NCI-H2029 treated with DMSO at 0.1 percent for 48 hours (cell line): ENCODE measurements at regions not wholly inside any gene's neighbourhood (a gene's known extent, or its start where the extent isn't known, plus 50 kb on each side); places are given as distances from the start of the nearest gene placed in this dataset.
A peak's percentile ranks its signal among the peaks of the same experiment; 100 is the strongest.

Source experiments
- DNase-seq: peaks from one replicate; lab custom pipeline; 2025; lab: John Stamatoyannopoulos, UW

DNA sequence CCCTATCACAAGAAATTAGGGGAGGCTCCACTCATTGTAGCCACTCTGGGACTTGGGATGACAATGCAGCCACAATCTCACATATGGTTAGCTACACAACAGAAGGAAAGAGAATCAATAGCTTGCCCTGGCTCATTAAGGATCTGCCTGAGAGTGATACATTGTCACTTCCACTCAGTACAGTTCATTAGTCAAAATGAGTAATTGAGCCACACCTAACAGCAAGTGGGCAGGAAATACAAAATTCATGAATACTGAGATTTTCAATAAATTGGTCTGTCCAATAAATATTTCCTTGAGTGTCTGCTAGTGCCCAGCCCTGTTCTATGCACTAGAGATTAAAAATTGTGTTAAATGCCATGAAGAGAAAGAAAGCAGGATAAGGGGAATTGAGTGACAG, 231.3 kb upstream of the NR4A3 start:
- no peak for DNase-seq

DNA sequence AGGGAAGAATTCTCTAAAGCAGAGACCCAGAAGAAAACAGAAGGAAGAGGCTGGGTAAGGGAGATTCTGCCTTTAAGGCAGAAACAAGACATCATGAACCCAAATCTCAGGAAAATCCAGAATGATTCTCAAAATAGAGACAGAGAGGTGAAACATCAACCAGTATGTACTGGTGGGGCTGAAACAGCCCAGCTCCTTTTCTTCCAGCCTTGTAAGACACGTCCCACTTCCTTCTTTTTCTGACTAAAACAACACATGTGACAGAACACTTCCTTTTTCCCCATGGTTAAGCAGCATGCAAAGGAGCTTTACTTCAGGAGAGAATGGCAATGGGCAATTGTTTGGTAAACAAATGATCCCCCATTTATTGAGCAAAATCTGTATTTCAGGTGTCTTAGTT, 230.8 kb upstream of the NR4A3 start:
- no peak for DNase-seq

DNA sequence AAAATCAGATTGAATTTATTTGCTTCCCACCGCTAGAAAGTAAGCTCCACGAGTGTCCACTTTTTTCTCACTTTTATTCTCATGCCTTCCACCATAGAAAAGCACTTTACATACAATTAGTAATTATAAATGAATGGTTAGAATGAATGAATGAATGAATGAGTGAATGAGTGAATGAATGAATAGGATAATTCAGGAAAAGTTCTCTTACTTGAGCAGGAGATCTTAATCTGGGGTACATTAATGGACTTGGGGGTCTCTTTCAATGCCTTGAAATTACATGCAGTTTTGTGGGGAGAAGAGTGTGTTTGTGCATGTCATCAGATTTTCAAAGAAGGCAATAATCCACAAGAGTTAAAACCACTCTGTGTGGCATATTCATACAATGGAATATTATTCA, 229.9 kb upstream of the NR4A3 start:
- no peak for DNase-seq

DNA sequence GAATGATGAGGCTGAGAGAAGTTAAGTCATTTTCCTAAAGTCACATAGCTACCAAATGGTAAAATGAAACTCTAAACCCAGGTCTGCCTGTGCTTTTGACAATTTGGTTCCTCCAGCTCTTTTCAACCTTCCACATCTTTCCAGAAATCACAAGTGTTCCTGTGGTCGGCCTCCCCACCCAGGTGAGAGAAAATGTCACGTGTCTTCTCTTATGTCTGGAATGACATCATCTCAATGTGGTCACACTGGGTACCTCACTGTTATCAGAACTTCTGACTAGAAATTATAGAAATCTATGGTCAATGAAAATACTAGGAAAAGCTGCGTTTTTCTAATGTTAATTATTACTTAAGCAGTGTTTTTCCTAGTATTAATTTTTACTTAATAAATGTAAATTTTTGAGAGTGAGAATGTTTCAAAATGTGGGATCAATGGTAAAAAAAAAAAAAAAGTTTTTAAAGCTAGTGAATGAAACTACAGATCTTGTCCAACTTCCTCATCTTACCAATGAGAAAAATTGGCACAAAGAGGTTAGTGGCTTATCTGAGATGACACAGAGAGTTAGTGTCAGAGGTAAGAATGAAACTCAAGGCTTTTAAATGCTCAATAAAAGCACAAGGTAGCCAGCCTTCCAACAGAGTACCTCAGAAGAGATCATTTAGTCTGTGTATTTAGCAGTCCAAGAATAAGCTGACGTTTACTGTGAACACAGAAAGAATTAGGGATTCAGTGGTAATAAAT, 228.7 kb upstream of the NR4A3 start:
- no peak for DNase-seq

DNA sequence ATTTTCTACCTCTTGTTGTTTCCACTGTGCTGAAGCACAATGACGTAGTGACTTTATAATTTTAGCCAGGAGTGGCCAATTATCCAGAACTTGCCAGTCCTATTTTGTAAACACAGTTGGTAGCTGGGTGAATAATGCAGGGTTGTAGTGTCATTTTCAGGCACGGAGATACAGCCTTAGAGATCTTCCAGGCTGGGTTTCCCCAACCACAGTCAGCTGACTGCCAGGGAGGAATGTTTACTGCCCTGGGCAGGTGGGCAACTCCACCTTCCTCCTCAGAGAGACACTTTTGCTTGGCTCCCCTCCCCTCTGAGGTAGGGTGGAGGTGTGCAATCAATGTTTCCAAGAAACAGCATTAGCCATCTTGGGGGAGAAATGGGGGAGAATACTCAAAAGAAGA, 228.1 kb upstream of the NR4A3 start:
- DNase-seq = no peak

DNA sequence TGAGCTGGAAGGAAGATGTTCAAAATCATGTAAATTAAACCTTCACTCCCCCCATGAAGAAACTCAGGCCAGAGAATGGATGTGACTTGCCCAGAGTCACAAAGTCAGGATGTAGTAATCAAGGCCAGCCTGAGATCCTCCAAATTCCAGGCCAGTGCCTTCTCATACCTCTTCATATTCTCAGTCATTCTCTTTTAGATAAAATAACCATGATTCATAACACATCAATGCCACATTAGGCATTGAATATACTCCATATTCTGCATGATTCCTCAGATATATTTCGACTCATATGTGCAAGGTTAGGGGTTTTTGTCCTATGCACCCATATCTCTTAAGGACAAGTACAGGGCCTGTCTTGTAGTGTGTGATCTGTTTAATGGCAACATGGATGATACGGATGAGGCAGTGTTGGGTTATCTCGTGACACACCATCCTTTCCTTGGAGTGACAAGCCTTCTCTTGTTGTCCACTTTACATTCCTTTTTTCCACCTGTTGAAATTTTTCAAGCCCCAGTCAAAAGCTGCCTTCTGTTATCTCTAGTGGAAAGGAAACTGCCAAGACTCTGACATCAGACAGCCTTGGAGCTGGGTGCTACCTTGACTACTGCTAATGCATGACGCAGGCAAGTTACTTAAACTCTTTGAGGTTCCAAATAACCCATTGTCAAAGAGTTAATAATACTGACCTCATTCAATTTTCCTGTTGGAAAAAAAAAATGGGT, 227.5 kb upstream of the NR4A3 start:
- DNase-seq = no peak

DNA sequence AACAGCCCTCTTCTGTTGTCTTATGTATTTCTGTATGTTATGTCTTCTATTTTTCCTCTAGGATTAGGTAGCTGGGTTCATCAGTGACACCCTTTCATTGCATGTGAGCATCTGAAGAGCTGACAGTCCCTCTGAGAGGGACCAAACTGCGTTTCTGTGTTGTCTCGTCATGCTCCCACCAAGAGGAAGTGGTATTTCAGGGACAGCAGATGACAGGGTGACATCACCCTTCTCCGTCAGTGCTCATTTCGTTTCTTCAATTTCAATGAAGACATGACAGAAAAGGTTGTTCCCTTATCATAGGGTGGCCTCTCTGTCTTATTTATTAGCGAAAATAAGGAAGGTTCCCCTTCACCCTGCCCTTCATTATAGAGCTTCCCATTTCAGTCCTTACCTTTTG, 225.9 kb upstream of the NR4A3 start:
- DNase-seq = no peak

DNA sequence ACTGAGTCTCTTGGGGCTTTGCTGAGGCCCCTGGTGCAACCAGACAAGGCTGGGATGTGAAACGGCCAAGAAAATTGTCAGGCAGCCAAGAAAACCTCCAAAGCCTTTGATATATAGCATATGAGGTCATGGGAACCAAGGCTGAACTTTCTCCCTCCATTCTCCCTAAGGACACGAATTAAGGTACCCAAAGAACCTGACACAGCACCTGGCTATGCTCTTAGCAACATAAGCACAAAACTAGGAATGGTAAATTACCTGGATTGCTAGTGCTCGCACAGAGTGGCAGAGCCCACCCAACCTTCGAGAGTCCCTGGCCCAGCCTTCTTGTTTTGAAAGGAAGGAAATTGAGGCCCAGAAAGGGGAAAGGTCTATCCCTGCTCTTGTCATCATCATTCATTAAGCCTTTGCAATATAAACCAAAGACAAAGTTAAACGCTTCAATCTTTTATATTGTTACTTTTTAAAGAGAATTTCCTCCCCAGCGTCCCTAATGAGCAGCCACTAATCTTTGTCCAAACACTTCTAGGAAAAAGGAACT, 220.0 kb upstream of the NR4A3 start:
- no peak for DNase-seq

DNA sequence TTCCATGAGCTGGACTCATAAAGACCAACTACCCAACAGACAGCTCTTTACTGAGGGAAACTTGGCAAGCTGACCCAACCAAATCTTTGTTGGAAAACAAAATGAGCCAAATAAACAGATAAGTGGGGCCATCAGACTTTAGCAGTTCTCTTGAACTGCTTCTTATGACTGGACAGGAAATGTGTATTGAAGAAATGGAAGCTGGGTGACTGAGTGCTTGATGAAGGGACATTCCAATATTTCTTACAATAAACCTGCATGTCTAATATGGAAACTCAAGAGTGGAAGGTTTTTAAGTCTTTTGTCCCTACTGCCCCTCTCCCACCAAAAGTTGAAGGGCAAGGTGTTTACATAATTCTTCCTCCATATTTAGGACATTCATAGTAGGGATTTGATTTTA, 218.8 kb upstream of the NR4A3 start:
- DNase-seq = no peak

DNA sequence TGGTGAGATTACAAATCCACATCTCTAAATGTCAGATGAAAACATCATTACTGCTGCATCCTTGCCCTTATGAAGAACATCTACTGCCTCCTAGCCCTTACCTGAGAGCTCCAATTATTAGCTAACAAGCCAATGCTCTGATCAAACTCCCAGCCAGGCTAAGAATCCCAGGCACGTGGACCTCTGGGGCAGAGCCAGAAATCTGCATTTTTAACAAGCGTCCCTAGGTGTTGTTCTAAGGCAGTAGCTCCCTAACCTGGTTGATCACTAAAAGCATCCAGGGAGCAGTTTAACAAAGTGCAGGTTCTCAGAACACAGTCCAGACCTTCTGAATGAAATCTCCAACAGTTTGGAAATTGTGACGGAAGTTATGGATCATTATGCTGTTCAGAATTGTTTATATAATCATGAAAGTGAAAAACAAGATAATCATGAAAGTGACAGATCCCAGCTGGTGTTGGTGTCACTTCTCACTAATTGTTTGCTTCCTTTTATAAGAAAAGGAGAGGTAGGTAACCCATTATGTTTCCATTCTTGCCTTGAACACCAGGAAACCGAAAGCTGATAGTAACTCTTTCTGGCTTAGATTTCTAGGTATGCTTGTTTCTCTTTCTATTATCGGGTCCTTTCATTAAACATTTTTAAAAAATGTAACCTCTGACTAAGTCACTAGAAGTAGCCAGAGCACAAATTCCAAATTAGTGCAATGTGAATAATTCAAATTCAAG, 216.5 kb upstream of the NR4A3 start:
- no peak for DNase-seq

DNA sequence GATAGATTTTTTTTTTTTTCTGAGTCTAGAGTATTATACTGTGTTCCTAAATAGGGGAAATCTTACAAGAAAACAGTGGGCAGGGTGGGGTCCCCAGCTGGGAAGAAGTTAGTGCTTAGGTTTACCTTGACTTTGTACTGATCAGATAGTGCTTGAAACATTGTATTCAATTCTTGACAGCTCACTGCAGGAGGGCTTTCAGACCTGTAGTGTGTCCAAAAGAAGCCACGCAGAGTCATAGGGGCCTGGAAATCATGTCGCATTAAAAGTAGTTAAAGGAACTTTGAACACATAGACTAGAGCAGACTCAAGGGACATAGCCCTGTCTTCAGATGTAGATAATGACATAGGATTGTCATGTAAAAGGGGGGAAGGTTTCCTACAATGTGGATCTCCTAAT, 215.4 kb upstream of the NR4A3 start:
- DNase-seq = no peak

DNA sequence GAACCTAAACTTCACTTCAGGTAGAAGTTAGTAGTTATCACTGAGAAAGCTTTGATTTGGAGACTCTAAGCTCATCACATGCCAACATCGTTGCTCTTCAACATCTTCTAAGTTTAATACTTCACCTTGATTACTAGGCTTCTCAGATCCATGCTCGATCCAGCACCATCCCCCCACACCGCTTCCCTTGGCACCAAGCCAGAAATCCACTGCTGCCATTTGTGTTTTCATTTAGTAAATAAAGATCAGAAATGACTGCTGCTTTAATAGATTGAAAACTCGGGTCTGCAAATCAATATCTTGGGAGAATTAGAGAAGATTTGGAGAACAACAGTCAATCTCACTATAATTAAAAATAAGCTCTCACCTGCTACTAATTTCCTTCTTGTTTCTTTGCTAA, 214.7 kb upstream of the NR4A3 start:
- DNase-seq = peak; percentile 49

DNA sequence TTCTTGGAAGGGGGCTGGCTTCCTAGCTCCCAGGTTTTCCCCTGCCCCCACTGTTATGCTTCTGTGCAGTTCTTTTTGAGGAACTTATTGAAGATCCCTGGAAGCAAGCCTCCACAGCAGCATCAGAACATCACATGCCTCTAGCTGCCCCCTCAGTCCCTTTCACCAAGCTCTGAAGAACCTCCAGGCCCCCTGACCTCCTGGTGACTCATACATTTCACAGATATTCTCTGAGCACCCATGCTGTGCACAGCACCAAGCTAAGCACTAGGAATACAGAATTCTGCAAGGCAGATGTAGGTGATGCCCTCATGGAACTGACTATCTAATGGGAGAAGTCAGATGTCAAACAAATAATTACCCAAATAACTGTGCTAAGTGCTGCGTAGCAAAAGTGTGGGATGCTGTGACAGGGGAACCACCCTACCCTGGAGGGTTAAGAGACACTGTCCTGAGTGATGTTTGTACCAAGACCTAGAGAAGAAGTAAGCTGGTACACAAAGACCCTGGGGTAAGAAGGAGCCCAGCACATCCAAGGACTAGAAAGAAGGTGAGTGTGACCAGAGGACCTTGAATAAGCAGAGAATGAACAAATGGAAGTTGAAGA, 213.7 kb upstream of the NR4A3 start:
- no peak for DNase-seq

DNA sequence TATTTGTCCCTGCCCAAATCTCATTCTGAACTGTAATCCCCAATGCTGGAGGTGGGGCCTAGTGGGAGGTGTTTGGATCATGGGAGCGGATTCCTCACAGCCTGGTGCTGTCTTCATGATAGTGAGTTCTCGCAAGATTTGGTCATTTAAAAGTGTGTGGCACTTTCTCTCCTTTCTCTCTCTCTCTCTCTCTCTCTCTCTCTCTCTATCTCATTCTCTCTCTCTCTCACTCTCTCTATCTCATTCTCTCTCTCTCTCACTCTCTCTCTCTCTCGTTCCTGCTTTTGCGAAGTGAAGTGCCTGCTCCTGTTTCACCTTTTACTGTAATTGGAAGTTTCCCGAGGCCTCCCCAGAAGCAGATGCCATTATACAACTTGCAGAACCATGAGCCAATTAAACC, 207.3 kb upstream of the NR4A3 start:
- no peak for DNase-seq

DNA sequence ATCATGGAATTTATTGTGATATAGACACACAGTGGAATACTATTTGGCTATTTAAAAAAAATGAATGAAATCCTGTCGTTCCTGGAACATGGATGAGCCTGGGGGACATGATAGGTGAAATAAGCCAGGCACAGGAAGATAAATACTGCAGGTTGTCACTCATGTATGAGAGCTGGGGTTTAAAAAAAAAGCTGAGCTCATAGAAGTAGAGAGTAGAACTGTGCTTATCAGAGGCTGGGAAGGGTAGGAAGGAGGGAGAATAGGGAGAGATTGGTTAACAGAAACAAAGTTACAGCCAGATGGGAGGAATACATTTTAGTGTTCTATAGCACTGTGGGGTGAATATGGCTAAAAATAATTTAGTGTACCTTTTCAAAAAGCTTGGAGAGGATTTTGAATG, 200.6 kb upstream of the NR4A3 start:
- DNase-seq = no peak

DNA sequence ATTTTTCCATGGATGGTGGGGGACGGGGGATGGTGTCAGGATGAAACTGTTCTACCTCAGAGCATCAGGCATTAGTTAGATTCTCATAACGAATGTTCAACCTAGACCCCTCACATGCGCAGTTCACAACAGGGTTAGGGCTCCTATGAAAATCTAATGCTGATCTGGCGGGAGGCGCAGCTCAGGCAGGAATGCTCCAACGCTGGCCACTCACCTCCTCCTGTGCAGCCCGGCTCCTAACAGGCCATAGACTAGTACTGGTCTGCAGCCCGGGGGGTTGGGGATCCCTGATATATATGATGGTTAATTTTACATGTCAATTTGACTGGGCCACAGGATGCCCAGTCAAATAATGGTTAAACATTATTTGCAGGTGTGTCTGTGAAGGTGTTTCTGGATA, 199.0 kb upstream of the NR4A3 start:
- no peak for DNase-seq

DNA sequence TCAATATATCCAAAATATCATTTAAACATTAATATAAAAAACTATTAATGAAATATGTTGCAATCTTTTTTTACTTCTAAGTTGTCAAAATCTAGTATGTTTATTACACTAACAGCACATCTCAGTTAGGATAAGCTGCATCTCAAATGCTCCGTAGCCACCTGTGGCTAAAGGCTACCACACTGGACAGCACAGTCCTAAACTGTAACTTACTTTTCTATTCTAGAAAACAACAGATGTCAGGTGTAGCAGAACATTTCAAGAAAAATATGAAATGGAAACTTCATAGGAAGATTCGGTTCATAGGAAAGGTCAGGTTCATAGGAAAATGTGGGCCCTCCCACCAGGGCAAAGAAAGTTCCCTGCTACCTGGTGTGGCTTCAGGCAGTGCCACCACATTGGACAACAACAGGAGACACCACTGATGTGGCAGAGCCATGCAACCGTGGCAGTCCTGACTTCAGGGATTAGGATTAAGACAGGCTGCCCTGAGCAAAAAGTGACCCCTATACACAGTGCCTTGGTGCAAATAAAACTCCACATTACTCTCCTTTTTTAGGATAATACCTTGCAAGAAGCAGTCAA, 197.8 kb upstream of the NR4A3 start:
- DNase-seq = no peak

DNA sequence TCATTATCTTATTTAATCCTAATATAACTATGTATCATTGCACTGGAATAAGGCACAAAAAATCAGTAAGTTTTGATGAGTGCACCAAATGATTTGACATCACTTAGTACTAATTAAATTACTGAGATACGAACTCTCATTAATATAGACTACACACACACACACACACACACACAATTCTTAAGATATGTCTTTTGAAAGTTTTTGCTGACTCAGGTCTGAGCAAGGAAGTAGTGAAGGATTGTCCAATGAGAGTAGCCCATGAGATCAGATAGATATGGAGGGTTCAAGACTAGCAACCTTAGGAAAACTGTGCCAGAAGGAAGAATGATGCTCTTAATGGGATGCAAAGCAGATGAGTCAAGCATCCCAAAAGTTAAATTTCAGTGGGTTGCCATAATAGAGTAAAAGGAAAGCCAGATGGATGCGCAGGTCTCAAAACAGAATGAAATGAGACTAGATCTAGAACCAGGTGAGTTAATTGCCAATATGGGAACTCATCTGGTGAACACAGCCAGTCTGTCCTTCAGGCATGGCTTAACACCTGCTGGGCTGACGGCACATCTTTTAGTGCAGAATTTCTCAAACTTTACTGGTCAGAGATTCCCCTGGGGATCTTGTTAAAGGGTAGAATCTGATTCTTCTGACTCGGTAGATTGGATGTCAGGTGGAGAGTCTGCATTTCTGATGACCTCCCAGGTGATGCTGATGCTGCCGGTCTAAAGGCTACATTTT, 197.0 kb upstream of the NR4A3 start:
- no peak for DNase-seq

DNA sequence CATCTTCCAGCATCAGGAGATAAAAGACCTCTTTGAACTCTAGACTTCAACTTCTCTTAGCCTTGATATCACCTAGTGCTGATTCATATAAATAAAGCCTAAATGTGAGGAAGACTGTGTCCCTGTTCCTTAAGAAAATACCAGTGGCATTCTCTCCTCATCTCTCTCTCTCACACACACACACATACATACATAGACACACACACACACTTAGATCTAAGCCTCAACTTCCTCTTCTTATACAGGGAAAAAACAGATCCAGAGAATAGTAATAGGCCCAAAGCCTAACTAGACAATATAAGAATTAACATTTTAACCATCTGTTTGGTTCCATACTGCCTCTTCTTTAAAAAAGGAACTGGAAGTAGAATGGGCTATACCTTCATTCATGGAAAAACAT, 195.3 kb upstream of the NR4A3 start:
- no peak for DNase-seq

DNA sequence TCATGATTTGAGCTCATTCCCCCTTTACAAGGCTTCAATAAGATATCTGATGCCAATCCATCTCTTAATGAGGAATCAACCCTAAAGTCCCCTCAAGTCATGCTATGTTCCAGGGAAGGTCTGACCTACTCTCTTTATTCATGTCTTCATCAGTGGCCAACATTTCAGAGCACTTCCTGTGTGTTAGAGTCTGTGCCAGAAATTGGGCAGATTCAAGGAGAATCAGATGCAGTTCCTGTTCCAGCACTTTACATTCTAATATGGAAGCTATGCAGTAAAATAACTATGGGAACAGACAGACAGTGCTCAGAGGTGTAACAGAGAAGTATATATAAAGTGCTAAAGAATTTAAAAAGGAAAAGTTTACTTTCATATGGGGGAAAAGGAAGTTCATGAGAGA, 193.4 kb upstream of the NR4A3 start:
- no peak for DNase-seq

DNA sequence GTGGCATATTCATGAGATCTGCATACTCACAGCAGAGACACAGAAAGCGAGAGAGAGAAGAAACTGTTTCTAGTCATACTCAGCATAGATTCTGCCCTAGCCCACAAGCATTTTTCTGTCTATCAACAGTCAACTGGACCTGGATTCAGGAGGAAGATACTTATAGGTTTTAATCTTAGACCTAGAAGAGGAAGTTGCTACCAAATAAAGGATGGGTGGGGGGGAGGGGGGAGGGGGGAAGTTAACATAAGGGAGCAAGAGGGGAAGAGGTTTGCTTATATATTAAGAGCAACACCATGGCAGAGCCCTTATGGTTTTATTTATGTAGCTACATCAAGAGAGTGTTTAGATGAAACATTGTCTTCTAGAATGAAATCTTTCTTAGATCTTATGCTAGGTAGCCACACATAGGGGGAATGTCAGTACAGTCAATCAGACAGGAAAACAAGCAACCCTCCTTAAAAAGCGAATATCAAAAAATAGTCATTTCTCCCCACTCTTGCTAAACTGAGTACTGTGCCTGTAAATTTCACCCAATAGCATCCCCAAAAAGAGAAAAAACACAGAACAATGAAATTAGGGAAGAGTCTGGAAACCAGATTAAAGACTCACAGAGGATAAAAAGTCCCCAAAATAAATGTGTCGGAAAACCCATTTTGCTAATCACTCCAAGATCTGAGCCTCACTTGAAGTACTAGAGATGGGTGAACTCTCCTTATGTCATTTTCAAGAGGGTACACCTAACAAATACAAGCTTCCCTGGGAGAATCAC, 192.7 kb upstream of the NR4A3 start:
- DNase-seq = no peak
